GM19468 (cell line): ENCODE measurements at regions not wholly inside any gene's neighbourhood (a gene's known extent, or its start where the extent isn't known, plus 50 kb on each side); places are given as distances from the start of the nearest gene placed in this dataset.
A peak's percentile ranks its signal among the peaks of the same experiment; 100 is the strongest.
"Not testable (repeated sequence)": the region's sequence is repeated elsewhere in the genome, so short reads cannot be mapped to it uniquely, and the experiment has no call there.

Source experiments
- ATAC-seq: cut with Tn5 transposase; IDR thresholded peaks from one replicate; pipeline ENCODE4 v1.9.1; 2021; ENCODE audit warnings: mild to moderate bottlenecking, moderate library complexity, moderate number of reproducible peaks; ENCODE audit not compliant: unreplicated experiment; ENCODE audit errors: extremely low read depth

DNA sequence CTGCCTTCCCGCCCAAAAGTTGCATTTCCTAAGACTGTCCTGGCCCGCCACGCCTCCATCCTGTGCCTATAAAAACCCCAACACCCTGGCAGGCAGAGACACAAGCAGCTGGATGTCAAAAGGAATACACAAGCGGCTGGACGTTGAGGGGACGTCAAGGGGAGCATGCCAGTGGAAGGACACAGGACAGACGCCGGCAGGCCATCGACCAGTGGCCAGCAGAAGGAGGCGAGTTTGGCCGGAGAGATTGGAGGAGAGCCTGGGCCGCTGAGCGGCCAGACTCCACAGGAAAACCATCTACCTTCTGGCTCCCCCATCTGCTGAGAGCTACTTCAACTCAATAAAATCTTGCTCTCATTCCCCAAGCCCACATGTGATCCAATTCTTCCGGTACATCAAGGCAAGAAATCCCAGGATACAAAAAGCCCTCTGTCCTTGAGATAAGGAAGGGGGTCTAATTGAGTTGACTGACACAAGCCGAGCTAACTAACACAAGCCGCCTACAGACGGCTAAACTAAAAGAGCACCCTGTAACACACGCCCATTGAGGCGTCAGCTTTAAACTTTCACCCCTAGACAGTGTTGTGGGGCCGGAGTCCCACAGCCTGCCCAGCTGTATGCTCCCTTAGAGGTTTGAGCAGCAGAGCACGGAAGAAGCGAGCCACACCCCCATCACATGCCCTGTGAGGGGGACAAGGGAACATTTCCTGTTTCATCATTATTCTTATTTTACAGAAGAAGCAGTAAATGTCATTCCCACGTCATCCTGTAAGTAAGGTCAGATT is 150.3 kb upstream of the PHYHIPL start:
- ATAC-seq, result no peak

GRCh38 chr10:59027975-59028655 is 148.3 kb upstream of the PHYHIPL start:
- no peak for ATAC-seq

DNA sequence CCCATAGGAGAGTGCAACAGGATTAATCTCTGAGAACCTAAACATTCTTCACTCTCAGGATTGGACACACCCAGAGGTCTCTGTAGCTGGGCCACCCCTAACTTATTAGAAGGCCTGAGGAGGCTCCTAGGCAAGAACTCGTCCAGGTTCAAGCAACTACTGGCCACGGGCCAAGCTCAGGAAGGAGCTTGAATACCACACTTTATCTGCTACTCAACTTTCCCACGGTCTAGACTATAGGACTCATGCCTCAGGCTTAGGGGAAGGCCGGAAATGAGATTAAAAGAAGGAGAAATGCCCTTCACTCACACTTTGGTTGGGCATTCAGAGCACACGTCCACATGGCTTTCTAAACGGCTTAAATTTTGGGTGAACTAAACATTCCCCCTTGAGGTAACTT is 142.8 kb upstream of the PHYHIPL start:
- no peak for ATAC-seq

GRCh38 chr10:59036311-59037017 is 140.0 kb upstream of the PHYHIPL start:
- ATAC-seq, result peak; percentile 95

DNA sequence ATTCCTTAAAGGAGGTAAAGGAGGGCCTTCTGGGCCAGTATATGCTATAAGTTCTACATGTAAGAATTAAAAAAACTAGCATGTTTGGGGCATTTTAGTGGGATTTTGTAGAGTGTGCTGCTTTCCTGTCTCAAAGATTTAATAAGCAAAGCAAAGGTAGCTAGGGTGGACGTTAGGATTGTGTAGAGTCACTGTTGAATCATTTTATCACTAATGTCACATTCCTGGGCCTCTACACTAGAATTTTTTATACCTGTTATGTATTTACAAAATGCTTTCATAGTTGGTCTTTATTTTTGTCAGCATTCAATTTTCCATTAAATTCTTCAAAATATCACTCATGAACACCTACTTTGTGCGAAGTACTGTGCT is 139.4 kb upstream of the PHYHIPL start:
- ATAC-seq, result no peak

- ATAC-seq, result no peak
These were observed 138.9 kb upstream of the PHYHIPL start for GRCh38 chr10:59037506-59037905.

DNA sequence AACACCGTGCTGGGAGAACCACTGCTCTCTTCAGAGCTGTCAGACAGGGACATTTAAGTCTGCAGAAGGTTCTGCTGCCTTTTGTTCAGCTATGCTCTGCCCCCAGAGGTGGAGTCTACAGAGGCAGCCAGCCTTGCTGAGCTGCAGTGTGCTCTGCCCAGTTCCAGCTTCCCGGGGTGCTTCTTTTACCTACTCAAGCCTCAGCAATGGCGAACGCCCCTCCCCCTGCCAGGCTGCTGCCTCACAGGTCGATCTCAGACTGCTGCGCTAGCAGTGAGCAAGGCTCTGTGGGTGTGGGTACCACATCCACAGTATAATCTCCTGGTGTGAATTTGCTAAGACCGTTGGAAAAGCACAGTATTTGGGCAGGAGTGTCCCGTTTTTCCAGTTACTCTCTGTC is 133.1 kb upstream of the PHYHIPL start:
- ATAC-seq, result not testable (repeated sequence)

- no peak for ATAC-seq
These were observed 129.3 kb upstream of the PHYHIPL start for GRCh38 chr10:59047180-59047579.

DNA sequence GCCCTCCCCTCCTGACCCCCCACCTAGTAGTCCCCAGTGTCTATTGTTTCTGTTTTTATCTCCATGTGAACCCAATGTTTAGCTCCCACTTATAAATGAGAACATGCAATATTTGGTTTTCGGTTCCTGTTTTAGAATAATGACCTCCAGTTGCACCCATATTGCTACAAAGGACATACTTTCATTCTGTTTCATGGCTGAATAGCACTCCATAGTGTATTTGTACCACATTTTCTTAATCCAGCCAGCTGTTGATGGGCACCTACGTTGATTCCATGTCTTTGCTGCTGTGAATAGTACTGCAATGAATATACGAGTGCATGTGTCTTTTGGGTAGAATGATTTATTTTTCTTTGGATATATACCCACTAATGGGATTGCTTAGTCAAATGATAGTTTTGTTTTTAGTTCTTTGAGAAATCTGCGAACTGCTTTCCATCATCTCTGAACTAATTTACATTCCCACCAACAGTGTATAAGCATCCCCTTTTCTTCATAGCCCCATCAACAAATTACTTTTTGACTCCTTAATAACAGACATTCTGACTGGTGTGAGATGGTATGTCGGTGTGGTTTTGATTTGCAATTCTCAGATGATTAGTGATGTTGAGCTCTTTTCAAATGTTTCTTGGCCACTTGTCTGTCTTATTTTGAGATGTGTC is 128.4 kb upstream of the PHYHIPL start:
- ATAC-seq, result peak; percentile 71

DNA sequence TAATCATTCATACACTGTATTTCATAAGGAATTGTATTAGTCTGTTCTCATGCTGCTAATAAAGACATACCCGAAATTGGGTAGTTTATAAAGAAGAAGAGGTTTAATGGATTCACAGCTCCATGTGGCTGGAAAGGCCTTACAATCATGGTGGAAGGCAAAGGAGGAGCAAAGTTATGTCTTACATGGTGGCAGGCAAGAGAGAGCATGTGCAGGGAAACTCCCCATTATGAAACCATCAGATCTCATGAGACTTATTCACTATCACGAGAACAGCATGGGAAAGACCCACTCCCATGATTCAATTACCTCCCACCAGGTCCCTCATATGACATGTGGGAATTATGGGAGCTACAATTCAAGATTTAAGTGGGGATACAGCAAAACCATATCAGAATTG is 122.9 kb upstream of the PHYHIPL start:
- ATAC-seq, result not testable (repeated sequence)

DNA sequence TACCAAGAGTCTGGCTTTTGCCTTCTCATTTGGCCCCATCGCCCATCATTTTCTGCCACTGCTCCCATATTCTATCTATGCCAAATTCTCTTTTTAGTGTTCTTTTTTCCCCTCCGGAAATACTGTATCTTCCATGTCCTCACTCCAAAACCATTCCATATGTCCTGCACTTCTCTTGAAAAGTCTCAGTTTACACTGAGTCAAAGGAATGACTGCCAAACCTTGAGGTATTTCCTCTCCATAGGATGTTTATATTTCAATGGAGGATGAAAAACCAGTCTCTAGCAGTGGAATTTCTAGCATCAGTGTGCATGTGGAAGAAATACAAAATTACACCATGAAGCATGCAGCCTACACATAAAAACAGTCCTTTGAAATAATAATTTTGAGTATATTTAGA is 121.4 kb upstream of the PHYHIPL start:
- no peak for ATAC-seq

- ATAC-seq, result no peak
These were observed 119.1 kb upstream of the PHYHIPL start for GRCh38 chr10:59057345-59057744.

GRCh38 chr10:59060852-59061251 is 115.6 kb upstream of the PHYHIPL start:
- no peak for ATAC-seq

- ATAC-seq, result no peak
These were observed 113.0 kb upstream of the PHYHIPL start for GRCh38 chr10:59063491-59063890.

GRCh38 chr10:59064080-59064692 is 112.3 kb upstream of the PHYHIPL start:
- no peak for ATAC-seq

GRCh38 chr10:59064759-59065539 is 111.5 kb upstream of the PHYHIPL start:
- no peak for ATAC-seq

DNA sequence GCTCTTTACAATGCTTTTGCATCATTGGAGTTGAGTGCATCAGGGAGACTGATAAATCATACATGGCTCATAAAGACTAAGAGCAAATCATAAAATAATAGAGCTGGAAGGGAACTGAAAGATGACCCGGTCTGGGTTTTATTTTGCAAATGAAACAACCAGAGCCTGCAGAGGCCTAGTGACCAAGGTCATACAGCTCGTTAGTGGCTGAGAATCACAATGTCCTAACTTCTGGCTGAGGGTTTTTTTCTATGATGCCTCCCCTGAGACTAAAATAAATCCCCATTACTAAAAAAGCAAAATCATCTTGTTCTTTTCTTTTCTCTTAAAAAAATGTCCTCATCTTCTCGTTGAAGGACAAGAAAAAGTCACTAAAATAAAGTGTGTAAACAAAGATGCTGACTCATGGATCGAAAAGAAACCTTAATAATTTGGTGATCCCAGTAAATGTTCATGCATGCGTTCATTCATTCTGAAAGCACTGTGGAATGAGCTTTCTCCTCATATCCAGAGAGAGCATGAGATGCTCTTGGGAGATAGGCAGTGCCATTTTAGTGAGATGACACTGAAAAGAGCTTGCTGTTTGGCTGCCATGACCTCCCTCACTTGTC is 107.8 kb upstream of the PHYHIPL start:
- no peak for ATAC-seq

DNA sequence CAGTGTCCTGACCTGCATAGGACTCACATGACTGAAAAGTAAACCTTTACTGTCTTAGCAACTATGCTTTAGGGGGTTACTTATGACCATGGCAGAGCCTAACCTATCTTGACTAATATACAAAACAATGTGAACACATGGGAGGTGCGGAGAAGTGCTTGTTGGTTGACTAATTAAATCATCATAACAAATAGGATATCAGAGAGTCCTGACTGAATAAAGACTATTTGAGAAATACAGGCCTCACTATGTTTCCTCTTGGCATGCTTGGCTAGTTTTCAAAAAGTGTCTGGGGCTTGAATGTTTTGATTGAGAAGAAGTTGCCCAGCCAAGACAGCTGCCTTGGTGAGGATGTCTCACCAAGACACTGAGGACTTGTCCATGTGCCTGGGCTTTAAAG is 104.4 kb upstream of the PHYHIPL start:
- ATAC-seq, result no peak

- ATAC-seq, result no peak
These were observed 102.9 kb upstream of the PHYHIPL start for GRCh38 chr10:59073456-59074053.
